ENCODE measurements at regions not wholly inside any gene's neighbourhood (a gene's known extent, or its start where the extent isn't known, plus 50 kb on each side); places are given as distances from the start of the nearest gene placed in this dataset.

- H3K4me1 ChIP-seq (ENCODE audit: control insufficient read depth in 1 of 2, insufficient read depth in 2 of 2, low read length in 2 of 2) = peaks cover 0 to 6% of the 10 kb centered on the region in 2 donors
- H3K27me3 ChIP-seq (ENCODE audit: low read depth, low read length) = no peaks in the 10 kb centered on the region
- H3K4me3 ChIP-seq (ENCODE audit: low read depth in 1 of 2, low read length in 2 of 2) = no peak overlapping the region
- no peaks in the 10 kb centered on the region for H3K36me3 ChIP-seq (ENCODE audit: control insufficient read depth in 1 of 2, insufficient read depth in 2 of 2, low read length in 2 of 2)
- H3K9me3 ChIP-seq (ENCODE audit: control insufficient read depth in 1 of 2, low read length in 2 of 2) = no peaks in the 10 kb centered on the region
- no peak overlapping the region for H3K27ac ChIP-seq (ENCODE audit: low read length)
Observed at GRCh38 chr5:74372051-74372450, 268.5 kb downstream of the ENC1 start.

GRCh38 chr5:74371621-74372020 lies 268.9 kb downstream of the ENC1 start:
- Histone ChIP-seq H3K36me3 (ENCODE audit: control insufficient read depth in 1 of 2, insufficient read depth in 2 of 2, low read length in 2 of 2) (no peaks in the 10 kb centered on the region), H3K4me3 (ENCODE audit: low read depth in 1 of 2, low read length in 2 of 2) (no peak overlapping the region), H3K9me3 (ENCODE audit: control insufficient read depth in 1 of 2, low read length in 2 of 2) (no peaks in the 10 kb centered on the region), H3K27me3 (ENCODE audit: low read depth, low read length) (no peaks in the 10 kb centered on the region), H3K27ac (ENCODE audit: low read length) (no peak overlapping the region), H3K4me1 (ENCODE audit: control insufficient read depth in 1 of 2, insufficient read depth in 2 of 2, low read length in 2 of 2) (peaks cover 0 to 7% of the 10 kb centered on the region in 2 donors)

GRCh38 chr5:74370168-74370567 lies 270.4 kb downstream of the ENC1 start:
- H3K27me3 ChIP-seq (ENCODE audit: low read depth, low read length) = no peaks in the 10 kb centered on the region
- H3K27ac ChIP-seq (ENCODE audit: low read length) = no peak overlapping the region
- H3K4me1 ChIP-seq (ENCODE audit: control insufficient read depth in 1 of 2, insufficient read depth in 2 of 2, low read length in 2 of 2) = peaks cover 0 to 7% of the 10 kb centered on the region in 2 donors
- no peak overlapping the region for H3K4me3 ChIP-seq (ENCODE audit: low read depth in 1 of 2, low read length in 2 of 2)
- no peaks in the 10 kb centered on the region for H3K36me3 ChIP-seq (ENCODE audit: control insufficient read depth in 1 of 2, insufficient read depth in 2 of 2, low read length in 2 of 2)
- peaks cover 0 to 4% of the 10 kb centered on the region in 2 donors for H3K9me3 ChIP-seq (ENCODE audit: control insufficient read depth in 1 of 2, low read length in 2 of 2)

GRCh38 chr5:74369173-74369572 lies 271.4 kb downstream of the ENC1 start:
- no peaks in the 10 kb centered on the region for H3K36me3 ChIP-seq (ENCODE audit: control insufficient read depth in 1 of 2, insufficient read depth in 2 of 2, low read length in 2 of 2)
- H3K9me3 ChIP-seq (ENCODE audit: control insufficient read depth in 1 of 2, low read length in 2 of 2) = peaks cover 0 to 4% of the 10 kb centered on the region in 2 donors
- H3K27ac ChIP-seq (ENCODE audit: low read length) = no peak overlapping the region
- H3K27me3 ChIP-seq (ENCODE audit: low read depth, low read length) = no peaks in the 10 kb centered on the region
- no peak overlapping the region for H3K4me3 ChIP-seq (ENCODE audit: low read depth in 1 of 2, low read length in 2 of 2)
- H3K4me1 ChIP-seq (ENCODE audit: control insufficient read depth in 1 of 2, insufficient read depth in 2 of 2, low read length in 2 of 2) = peaks cover 0 to 7% of the 10 kb centered on the region in 2 donors

DNA sequence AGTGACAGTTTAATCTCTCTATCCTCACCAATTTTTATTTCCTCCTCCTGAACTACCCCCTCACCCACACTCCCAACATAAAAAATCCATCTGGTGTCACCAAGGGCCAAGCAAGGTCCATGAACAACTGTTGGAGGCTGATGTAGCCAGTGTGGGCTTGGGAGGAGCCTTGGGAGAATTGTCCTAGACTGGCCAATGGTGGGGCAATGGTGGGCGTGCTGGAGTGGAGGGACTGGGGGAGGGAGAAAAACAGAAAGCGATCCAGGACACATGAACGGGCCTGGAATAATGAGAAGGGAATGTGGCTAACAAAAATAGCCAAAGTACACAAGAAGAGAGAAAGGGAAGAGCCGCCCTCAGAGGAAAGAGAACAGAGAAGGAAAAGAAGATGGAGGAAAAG lies 272.6 kb downstream of the ENC1 start:
- H3K27me3 ChIP-seq (ENCODE audit: low read depth, low read length) = no peaks in the 10 kb centered on the region

DNA sequence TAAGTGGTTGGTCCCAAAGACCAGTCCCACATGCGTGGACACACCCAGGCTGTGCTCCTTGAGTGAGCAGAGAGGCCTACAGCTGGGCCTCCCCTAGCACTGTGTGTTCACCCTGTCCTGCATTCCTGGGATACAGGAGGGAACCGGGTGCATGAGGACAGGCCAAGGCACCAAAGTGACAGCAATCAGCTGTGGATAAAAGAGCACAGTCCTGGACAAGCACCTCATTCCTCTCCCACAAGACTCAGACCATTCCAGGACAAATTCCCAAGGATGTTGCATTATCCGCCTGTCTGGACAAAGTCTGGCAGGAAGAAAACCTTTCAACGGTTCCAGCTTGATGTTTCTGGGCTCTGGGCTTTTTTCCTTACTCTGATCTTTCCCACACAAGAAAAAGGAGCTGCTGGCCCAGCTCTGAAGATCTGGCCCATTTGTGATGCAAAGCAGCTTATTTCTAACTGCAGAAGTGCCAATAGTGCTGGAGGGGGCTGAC lies 273.2 kb downstream of the ENC1 start:
- H3K27me3 ChIP-seq (ENCODE audit: low read depth, low read length) = no peaks in the 10 kb centered on the region
- no peaks in the 10 kb centered on the region for H3K36me3 ChIP-seq (ENCODE audit: control insufficient read depth in 1 of 2, insufficient read depth in 2 of 2, low read length in 2 of 2)
- H3K27ac ChIP-seq (ENCODE audit: low read length) = no peak overlapping the region
- peaks cover 0 to 4% of the 10 kb centered on the region in 2 donors for H3K9me3 ChIP-seq (ENCODE audit: control insufficient read depth in 1 of 2, low read length in 2 of 2)
- H3K4me1 ChIP-seq (ENCODE audit: control insufficient read depth in 1 of 2, insufficient read depth in 2 of 2, low read length in 2 of 2) = peaks cover 0 to 7% of the 10 kb centered on the region in 2 donors
- no peak overlapping the region for H3K4me3 ChIP-seq (ENCODE audit: low read depth in 1 of 2, low read length in 2 of 2)

More for the DNA sequence above, 272.6 kb downstream of the ENC1 start:
- Histone ChIP-seq H3K36me3 (ENCODE audit: control insufficient read depth in 1 of 2, insufficient read depth in 2 of 2, low read length in 2 of 2) (no peaks in the 10 kb centered on the region), H3K27ac (ENCODE audit: low read length) (no peak overlapping the region), H3K4me3 (ENCODE audit: low read depth in 1 of 2, low read length in 2 of 2) (no peak overlapping the region), H3K4me1 (ENCODE audit: control insufficient read depth in 1 of 2, insufficient read depth in 2 of 2, low read length in 2 of 2) (peaks cover 0 to 7% of the 10 kb centered on the region in 2 donors), H3K9me3 (ENCODE audit: control insufficient read depth in 1 of 2, low read length in 2 of 2) (peaks cover 0 to 4% of the 10 kb centered on the region in 2 donors)

- Histone ChIP-seq H3K27me3 (ENCODE audit: low read depth, low read length) (no peaks in the 10 kb centered on the region), H3K27ac (ENCODE audit: low read length) (no peak overlapping the region), H3K4me1 (ENCODE audit: control insufficient read depth in 1 of 2, insufficient read depth in 2 of 2, low read length in 2 of 2) (peaks cover 0 to 7% of the 10 kb centered on the region in 2 donors), H3K36me3 (ENCODE audit: control insufficient read depth in 1 of 2, insufficient read depth in 2 of 2, low read length in 2 of 2) (no peaks in the 10 kb centered on the region), H3K9me3 (ENCODE audit: control insufficient read depth in 1 of 2, low read length in 2 of 2) (peaks cover 0 to 4% of the 10 kb centered on the region in 2 donors), H3K4me3 (ENCODE audit: low read depth in 1 of 2, low read length in 2 of 2) (no peak overlapping the region)
Observed at GRCh38 chr5:74365723-74366122, 274.8 kb downstream of the ENC1 start.

DNA sequence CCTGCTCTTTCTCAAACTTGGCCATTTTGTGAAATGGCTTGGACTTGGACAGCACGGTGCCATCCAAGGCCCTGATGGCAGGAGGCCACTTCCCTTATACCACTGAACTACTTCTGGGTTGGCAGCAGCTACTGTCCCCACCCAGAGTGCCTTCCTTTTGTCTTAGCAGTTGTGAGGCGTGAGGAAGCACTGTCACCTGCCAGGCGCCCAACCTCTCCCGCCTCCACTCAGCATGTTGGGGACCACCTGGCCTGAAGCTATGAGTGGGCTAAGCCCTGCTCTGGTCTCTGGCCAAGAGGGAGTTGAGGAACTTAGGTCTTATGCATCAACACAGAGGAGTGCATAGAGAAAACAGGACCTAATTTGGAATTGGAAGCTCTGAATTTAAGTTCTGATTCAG lies 276.0 kb downstream of the ENC1 start:
- peaks cover 0 to 7% of the 10 kb centered on the region in 2 donors for H3K4me1 ChIP-seq (ENCODE audit: control insufficient read depth in 1 of 2, insufficient read depth in 2 of 2, low read length in 2 of 2)
- H3K27ac ChIP-seq (ENCODE audit: low read length) = no peak overlapping the region
- no peak overlapping the region for H3K4me3 ChIP-seq (ENCODE audit: low read depth in 1 of 2, low read length in 2 of 2)
- peaks cover 0 to 4% of the 10 kb centered on the region in 2 donors for H3K9me3 ChIP-seq (ENCODE audit: control insufficient read depth in 1 of 2, low read length in 2 of 2)
- H3K36me3 ChIP-seq (ENCODE audit: control insufficient read depth in 1 of 2, insufficient read depth in 2 of 2, low read length in 2 of 2) = no peaks in the 10 kb centered on the region
- no peaks in the 10 kb centered on the region for H3K27me3 ChIP-seq (ENCODE audit: low read depth, low read length)

- H3K9me3 ChIP-seq (ENCODE audit: control insufficient read depth in 1 of 2, low read length in 2 of 2) = peaks cover 0 to 4% of the 10 kb centered on the region in 2 donors
- H3K4me1 ChIP-seq (ENCODE audit: control insufficient read depth in 1 of 2, insufficient read depth in 2 of 2, low read length in 2 of 2) = peaks cover 0 to 7% of the 10 kb centered on the region in 2 donors
- H3K27me3 ChIP-seq (ENCODE audit: low read depth, low read length) = no peaks in the 10 kb centered on the region
- H3K27ac ChIP-seq (ENCODE audit: low read length) = no peak overlapping the region
- H3K36me3 ChIP-seq (ENCODE audit: control insufficient read depth in 1 of 2, insufficient read depth in 2 of 2, low read length in 2 of 2) = no peaks in the 10 kb centered on the region
- H3K4me3 ChIP-seq (ENCODE audit: low read depth in 1 of 2, low read length in 2 of 2) = no peak overlapping the region
Observed at GRCh38 chr5:74363603-74364205, 276.8 kb downstream of the ENC1 start.

GRCh38 chr5:74361406-74362358 lies 278.8 kb downstream of the ENC1 start:
- Histone ChIP-seq H3K27ac (ENCODE audit: low read length) (no peak overlapping the region), H3K27me3 (ENCODE audit: low read depth, low read length) (no peaks in the 10 kb centered on the region), H3K4me1 (ENCODE audit: control insufficient read depth in 1 of 2, insufficient read depth in 2 of 2, low read length in 2 of 2) (no peaks in the 10 kb centered on the region), H3K36me3 (ENCODE audit: control insufficient read depth in 1 of 2, insufficient read depth in 2 of 2, low read length in 2 of 2) (no peaks in the 10 kb centered on the region), H3K9me3 (ENCODE audit: control insufficient read depth in 1 of 2, low read length in 2 of 2) (peaks cover 0 to 4% of the 10 kb centered on the region in 2 donors), H3K4me3 (ENCODE audit: low read depth in 1 of 2, low read length in 2 of 2) (no peak overlapping the region)

DNA sequence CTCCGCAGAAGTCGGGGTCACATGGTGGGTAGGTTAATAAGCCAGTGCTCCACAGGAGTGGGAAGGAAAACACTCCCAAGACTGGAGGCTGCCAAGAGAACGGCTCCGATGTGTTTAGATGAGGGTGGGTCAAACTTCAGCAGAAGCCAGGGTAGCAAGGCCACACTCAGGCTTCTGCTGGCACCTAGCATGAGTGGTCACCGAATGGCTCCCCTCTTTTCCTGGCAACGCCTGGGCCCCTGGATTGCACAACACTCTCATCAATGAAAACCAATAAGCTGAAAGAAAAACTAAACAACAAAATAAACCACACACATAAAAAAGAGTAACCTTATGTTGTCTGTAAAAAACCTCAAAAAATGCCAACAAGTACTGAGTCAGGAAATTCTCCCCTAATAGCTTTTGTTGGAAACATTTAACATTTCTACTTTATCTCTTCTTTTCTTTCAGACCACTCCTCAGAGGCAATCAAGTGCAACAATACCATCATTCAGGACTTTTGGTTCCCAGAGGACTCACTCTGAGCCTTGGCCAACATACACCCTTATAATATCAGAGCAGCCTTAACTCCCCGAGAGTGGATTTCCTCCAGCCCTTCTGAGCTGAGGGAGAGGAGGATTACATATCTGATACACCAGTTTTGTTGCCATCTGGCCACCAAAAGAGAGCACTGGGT lies 279.9 kb downstream of the ENC1 start:
- Histone ChIP-seq H3K9me3 (ENCODE audit: control insufficient read depth in 1 of 2, low read length in 2 of 2) (peaks cover 0 to 1% of the 10 kb centered on the region in 2 donors), H3K27me3 (ENCODE audit: low read depth, low read length) (no peaks in the 10 kb centered on the region), H3K4me1 (ENCODE audit: control insufficient read depth in 1 of 2, insufficient read depth in 2 of 2, low read length in 2 of 2) (no peaks in the 10 kb centered on the region), H3K27ac (ENCODE audit: low read length) (no peak overlapping the region), H3K4me3 (ENCODE audit: low read depth in 1 of 2, low read length in 2 of 2) (no peak overlapping the region), H3K36me3 (ENCODE audit: control insufficient read depth in 1 of 2, insufficient read depth in 2 of 2, low read length in 2 of 2) (no peaks in the 10 kb centered on the region)
